HepG2 (cell line): ENCODE measurements at regions not wholly inside any gene's neighbourhood (a gene's known extent, or its start where the extent isn't known, plus 50 kb on each side); places are given as distances from the start of the nearest gene placed in this dataset.

Experiments used
- CTCF ChIP-seq: sonication (generic); formaldehyde crosslinking; IDR thresholded peaks from 2 replicates; pipeline ENCODE4 v1.5.0; 2020; ENCODE audit warnings: mild to moderate bottlenecking, missing genetic modification reagents, moderate library complexity
- MED13 ChIP-seq: sonication (generic); formaldehyde crosslinking; IDR thresholded peaks from 2 replicates; pipeline ENCODE4 v1.5.0; 2020; ENCODE audit warnings: missing genetic modification reagents
- NFKBIZ ChIP-seq: IDR thresholded peaks from 2 replicates; pipeline ENCODE4 v1.6.1; 2018; ENCODE audit warnings: missing genetic modification reagents, missing compliant biosample characterization
- REST ChIP-seq, 2 experiments: IDR thresholded peaks; 2 replicates each; pipeline ENCODE4 v1.6.1; 2011 to 2012; ENCODE audit warnings: low read length in 2 of 2, borderline replicate concordance in 1 of 2, low read depth in 1 of 2, mild to moderate bottlenecking in 1 of 2, moderate library complexity in 1 of 2
- SIX4 ChIP-seq: sonication (generic); formaldehyde crosslinking; IDR thresholded peaks from 2 replicates; pipeline ENCODE4 v1.4.0; 2020; ENCODE audit warnings: missing genetic modification reagents
- TP53 ChIP-seq: sonication (generic); formaldehyde crosslinking; conservative IDR thresholded peaks from 2 replicates; pipeline ENCODE4 v1.4.0; 2020; ENCODE audit warnings: missing genetic modification reagents
- ZNF143 ChIP-seq: sonication (generic); formaldehyde crosslinking; IDR thresholded peaks from 2 replicates; pipeline ENCODE4 v1.4.0; 2020; ENCODE audit warnings: missing genetic modification reagents
- ZNF33B ChIP-seq: sonication (generic); formaldehyde crosslinking; IDR thresholded peaks from 2 replicates; pipeline ENCODE4 v1.5.1; 2020; ENCODE audit warnings: mild to moderate bottlenecking, missing genetic modification reagents
- TF ChIP-seq, protein P1 (sequence below): IDR thresholded peaks from 2 replicates; pipeline ENCODE4 v1.6.1; 2012; ENCODE audit warnings: inconsistent platforms

DNA sequence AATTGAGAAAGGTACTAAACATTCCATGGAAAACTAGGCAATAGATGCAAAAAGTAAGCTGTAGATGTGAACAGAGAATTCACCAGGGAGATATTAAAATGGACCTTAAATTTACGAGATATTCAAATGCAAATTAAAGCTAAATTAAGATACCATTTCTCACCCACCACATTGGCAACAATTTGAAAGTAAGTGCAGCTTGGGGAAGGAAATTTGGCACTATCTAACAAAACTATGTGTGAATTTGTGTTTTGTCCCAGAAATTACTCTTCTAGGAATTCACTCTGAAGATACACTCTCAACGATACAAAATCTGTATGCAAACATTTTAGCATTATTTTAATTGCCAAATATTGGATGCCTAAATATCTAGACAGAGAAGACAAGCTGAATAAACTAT is 178.2 kb upstream of the SORCS1 start:
- TF ChIP-seq ZNF143 (CRISPR knock-in tag) (no peak), NFKBIZ (CRISPR knock-in tag) (no peak), TP53 (CRISPR knock-in tag) (no peak), REST (IDR thresholded peaks at IDR 0.05; ENCODE audit: borderline replicate concordance in 1 of 2, low read depth in 1 of 2, low read length in 2 of 2) (no peak), SIX4 (CRISPR knock-in tag) (no peak), CTCF (CRISPR knock-in tag) (no peak), ZNF33B (CRISPR knock-in tag) (no peak), MED13 (CRISPR knock-in tag) (no peak)
- TF ChIP-seq, protein P1, sequence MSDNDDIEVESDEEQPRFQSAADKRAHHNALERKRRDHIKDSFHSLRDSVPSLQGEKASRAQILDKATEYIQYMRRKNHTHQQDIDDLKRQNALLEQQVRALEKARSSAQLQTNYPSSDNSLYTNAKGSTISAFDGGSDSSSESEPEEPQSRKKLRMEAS = no peak
